LNCAP (cell line): ENCODE measurements at regions not wholly inside any gene's neighbourhood (a gene's known extent, or its start where the extent isn't known, plus 50 kb on each side); places are given as distances from the start of the nearest gene placed in this dataset.

ENCODE experiments used
- TF ChIP-seq, protein P1 (sequence below): fragments of 450-650 bp; IDR thresholded peaks from 2 replicates; pipeline ENCODE4 v1.5.1; 2017; ENCODE audit warnings: mild to moderate bottlenecking

DNA sequence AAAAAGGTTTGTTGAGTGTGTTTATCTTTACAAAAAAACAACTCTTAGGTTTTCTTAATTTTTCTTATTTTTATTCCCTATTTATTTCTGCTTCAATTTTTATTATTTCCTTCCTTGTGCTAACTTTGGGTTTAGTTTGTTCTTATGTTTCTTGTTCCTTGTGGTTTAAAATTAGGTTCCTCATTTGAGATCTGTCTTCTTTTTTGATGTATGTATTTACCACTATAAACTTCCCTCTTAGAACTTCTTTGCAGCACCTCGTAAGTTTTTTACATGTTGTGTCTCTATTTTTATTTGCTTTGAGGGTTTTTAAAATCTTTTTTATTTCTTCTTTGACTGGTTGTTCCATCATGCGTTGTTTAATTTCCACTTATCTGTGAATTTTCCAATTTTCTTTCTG lies 1217.1 kb upstream of the CELF2 start:
- TF ChIP-seq, protein P1, sequence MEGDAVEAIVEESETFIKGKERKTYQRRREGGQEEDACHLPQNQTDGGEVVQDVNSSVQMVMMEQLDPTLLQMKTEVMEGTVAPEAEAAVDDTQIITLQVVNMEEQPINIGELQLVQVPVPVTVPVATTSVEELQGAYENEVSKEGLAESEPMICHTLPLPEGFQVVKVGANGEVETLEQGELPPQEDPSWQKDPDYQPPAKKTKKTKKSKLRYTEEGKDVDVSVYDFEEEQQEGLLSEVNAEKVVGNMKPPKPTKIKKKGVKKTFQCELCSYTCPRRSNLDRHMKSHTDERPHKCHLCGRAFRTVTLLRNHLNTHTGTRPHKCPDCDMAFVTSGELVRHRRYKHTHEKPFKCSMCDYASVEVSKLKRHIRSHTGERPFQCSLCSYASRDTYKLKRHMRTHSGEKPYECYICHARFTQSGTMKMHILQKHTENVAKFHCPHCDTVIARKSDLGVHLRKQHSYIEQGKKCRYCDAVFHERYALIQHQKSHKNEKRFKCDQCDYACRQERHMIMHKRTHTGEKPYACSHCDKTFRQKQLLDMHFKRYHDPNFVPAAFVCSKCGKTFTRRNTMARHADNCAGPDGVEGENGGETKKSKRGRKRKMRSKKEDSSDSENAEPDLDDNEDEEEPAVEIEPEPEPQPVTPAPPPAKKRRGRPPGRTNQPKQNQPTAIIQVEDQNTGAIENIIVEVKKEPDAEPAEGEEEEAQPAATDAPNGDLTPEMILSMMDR, result no peak

DNA sequence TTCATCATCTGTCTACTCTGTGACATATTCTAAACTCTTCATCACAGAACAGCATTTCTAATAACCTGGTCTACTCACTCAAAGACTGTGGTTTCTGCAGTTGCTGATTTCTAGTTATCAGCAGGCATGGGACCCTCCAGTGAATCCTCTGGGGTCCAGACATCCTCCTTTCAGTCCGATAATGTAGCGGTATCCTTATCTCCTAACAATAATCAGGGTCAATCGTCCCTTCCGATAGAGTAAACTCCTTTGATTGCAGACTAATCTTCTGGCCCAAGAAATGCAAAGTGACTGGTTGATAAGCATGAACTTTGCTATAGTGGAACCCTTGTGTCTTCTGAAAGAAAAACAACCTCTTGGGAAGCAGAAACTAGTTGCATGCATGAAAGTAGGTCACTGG lies 1209.8 kb upstream of the CELF2 start:
- TF ChIP-seq, protein P1, result no peak

DNA sequence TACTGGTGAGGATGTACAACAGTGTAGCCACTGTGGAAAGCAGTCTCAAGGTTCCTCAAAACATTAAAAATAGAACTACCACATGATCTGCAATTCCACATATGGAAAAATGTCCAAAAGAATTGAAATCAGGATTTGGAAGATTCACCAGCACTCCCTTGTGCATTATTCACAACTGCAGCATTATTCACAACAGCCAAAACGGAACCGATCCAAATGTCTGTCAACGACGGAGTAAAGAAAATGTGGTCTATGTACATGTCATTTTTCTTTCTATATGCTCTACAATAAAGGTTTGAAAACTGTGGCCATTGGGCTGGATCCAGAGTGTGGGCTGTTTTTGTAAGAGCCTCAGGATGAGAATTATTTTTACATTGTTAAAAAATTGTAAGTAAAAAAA lies 1206.1 kb upstream of the CELF2 start:
- TF ChIP-seq, protein P1, result no peak

DNA sequence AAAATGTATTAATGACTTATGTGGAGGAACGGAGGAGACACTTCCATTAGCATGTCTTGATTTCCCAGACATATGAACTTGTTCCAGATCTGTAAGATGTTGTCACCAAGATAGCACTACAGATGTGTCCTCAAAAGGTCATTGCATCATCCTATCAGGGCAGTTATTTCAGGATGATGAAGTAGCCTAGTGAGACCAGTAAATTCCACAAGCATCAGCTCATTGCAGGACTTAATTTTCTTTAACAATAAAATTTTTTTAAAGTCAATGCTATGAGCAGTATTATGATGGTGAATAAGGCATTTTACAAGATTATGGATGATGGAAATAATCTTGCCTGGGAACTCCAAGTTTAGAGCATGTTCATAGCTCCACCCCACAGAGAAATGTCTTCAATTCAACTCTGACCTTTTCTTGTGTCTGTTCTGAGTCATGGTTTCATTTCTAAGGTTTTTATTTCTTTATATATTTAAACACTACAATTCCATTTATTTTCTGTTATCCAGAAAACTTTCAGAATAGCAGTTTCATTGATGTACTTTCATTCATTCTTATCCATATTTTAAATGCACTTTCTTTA lies 1203.3 kb upstream of the CELF2 start:
- TF ChIP-seq, protein P1, result no peak

DNA sequence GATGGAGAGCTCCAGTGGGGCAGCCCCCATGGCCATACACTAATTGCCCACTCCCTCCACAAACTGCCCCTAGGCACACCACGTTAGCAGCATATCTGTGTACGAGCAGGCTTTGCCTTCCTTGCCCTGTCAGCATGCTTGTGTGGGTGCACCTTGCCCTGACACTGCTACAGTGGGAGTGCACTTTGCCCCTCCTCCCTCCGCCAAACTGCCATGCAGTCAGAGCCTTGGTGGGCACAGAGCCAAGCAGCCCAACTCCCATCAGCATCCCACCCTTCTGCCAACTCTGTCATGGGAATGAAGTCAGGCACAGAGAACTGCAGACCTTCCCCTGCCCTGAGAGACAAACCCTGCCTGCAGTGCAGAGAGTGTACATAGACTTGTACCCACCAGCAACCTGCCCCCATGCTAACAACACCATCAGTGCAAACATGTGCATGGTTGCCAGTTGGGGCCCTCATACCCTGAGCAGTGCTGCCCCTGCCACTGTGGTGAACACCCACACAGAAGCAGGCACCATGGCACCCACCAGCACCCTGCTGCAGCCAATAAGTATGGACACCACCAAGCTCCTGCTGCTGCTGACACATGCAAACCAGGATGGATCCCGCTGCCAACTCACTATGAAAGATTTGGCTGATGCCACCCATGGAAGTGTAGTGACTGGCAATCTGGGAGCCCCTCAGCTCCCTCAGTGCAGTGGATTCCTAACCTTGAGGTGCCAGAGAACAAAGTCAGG lies 1197.7 kb upstream of the CELF2 start:
- TF ChIP-seq, protein P1, result no peak

DNA sequence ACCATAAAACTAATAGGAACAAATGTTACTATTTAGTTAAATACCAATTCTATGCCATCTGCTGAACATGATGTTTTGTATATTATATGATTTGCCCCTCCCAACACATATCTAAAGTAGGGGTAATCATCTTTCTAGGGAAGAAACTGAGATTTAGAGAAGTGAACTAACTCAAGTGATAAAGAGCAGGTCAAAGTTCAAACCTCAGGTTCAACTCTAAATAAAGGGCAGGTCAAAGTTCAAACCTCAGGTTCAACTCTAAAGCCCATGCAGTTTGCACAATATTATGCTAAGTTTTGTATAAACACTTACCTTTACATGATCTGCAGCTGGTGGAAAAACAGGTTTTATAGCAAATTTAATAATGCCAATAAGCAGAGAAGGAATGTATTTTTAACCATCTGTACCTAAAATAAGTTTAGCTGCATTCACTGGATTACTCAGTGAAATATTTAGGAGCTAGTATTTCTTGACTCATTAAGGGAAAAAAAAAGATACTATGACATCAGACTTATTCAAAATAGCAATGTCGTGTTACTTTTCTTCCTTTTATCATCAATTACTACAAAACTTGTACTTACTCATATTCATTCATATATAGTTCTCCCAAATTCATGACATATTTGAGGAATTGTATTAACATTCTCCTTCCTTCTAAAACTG lies 1194.3 kb upstream of the CELF2 start:
- TF ChIP-seq, protein P1, result no peak

DNA sequence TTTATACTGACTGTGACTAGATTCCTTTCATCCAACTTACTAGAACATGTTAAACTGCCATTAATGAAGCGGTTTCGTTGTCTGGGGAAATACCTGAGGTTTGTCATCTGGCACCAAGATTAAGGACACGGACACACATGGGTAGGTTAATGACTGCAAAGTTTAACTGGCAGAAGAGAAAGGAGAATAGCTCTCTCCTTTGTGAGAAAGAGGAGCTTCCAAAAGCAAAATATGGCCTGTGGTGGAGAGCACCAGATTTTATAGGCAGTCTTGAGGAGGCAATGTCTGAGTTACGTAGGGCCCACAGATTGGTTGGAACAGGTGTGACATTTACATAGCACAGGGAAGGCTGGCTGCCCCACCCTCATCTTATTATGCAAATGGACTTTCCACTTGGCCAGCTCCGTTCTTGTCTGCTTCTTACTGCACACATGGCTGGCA lies 1193.0 kb upstream of the CELF2 start:
- TF ChIP-seq, protein P1, result no peak
